HG03521 (cell line): ENCODE measurements at regions not wholly inside any gene's neighbourhood (a gene's known extent, or its start where the extent isn't known, plus 50 kb on each side); places are given as distances from the start of the nearest gene placed in this dataset.
A peak's percentile ranks its signal among the peaks of the same experiment; 100 is the strongest.
"Not testable (repeated sequence)": the region's sequence is repeated elsewhere in the genome, so short reads cannot be mapped to it uniquely, and the experiment has no call there.

Experiments used
- ATAC-seq: cut with Tn5 transposase; IDR thresholded peaks from one replicate; pipeline ENCODE4 v1.9.1; 2021; ENCODE audit warnings: mild to moderate bottlenecking, moderate library complexity; ENCODE audit not compliant: unreplicated experiment

DNA sequence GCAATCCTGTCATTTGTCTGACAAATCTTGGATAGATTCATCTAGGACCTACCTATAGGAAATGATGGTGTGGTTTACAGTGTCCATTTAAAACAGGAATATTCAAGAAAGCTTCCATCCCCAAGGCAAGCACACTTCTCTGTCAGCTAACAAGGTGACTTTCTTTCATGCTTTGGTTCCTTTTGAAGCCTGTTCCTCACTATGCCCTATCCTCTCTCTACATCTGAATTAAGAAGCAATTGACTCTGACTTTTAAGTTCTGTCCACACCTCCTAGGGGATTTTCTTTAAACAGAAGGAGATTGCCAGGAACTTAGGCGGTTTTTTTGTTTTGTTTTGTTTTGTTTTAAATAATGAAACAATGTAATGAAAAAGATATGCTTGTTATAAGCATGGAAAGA lies 1181.4 kb upstream of the TENM3 start:
- ATAC-seq: no peak

- no peak for ATAC-seq
Measured at GRCh38 chr4:181063212-181063611, 1180.0 kb upstream of the TENM3 start.

GRCh38 chr4:181077341-181077740 lies 1165.9 kb upstream of the TENM3 start:
- no peak for ATAC-seq

DNA sequence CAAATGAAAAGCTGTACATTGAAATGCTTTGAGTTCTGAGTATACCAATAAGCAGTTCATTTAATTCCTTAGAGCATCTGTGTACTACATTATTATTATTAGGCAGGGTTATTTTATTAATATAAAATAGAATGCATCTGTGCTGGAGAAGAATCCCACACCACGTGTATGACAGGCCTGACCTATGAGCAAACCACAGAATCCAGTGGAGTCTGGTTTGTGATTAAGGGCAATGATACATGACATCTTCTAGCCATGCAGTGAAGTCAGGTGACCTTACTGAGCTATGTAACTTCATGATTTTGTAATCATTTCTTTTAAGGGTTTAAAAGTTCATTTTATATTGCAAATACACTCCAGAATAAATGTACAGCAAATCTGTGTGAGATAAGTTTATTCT lies 1165.0 kb upstream of the TENM3 start:
- no peak for ATAC-seq

- ATAC-seq: no peak
Measured at GRCh38 chr4:181083757-181084361, 1159.3 kb upstream of the TENM3 start.

GRCh38 chr4:181085557-181085956 lies 1157.6 kb upstream of the TENM3 start:
- no peak for ATAC-seq

DNA sequence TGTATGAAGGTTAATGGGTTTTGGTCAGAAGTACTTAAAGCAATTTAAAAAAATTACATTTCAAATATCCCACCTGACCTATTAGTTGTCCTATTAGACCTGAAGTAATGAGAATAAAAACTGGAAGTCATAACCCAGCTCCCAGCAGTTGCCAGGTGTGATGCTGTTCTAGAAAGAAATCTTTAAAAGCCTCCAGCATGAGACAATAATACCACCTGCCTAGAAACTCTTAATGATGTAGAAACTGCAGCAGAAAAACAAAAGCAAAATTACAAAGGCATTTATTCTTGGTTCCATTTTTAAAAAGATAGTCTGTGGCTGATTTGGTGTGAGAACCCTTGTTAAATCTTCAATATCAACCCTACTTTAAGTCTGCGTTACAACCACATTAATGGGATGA lies 1137.7 kb upstream of the TENM3 start:
- ATAC-seq: no peak

DNA sequence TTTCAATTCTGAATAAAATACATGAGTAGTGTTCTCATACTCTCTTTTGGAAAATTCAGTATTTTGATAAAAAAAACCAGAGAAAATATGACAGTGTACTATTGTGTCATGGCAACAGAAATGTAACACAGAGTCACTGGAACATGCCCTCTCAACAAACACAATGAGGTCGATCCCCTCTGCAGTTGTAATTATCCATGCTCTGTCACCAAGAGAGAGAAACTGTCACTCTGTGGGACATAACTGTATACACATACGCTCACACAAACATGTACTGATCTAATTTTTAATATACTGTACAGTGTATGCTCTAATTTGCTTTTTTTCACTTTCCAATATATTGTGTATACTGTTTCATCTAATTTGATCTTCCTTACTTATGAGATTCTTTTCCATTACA lies 1136.8 kb upstream of the TENM3 start:
- ATAC-seq: no peak

GRCh38 chr4:181108237-181108636 lies 1135.0 kb upstream of the TENM3 start:
- ATAC-seq: no peak

DNA sequence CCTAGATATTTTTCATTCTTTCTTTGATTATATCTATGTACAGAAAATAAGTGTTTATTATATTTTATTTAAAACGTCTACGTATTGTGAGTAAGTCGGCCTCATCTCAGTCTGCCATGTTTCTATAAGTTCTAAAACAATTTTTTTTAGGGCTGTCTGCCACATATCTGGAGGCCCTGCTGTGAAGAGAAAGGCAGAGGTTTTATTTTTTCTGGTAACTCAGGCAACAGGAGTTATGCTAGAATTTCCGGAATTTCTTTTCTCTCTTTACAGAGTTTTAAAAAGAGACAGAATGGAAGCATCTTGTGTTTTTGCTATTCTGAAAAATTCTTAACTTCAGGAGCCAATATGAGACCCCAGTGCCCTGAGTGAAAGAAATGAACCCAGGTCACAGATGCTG lies 1124.0 kb upstream of the TENM3 start:
- no peak for ATAC-seq

DNA sequence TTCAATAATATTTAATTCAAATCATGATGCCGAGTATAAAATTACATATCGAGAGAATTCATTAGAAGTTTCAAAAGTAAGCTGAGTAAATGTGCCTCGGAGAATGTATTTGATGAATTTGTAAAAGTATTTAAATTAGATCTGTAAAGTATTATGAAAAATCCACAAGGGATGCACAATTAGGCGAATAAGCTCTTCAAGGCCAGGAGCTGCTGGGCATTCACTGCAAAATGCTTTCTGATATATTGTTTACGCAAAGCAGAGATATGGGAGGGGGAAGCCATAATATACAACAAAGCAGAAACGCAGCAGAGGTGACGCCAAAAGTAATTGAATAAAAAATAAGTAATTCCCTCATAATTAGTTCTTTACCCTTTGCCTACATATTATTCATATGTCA lies 1121.5 kb upstream of the TENM3 start:
- no peak for ATAC-seq

- ATAC-seq: no peak
Measured at GRCh38 chr4:181127171-181127570, 1116.0 kb upstream of the TENM3 start.

DNA sequence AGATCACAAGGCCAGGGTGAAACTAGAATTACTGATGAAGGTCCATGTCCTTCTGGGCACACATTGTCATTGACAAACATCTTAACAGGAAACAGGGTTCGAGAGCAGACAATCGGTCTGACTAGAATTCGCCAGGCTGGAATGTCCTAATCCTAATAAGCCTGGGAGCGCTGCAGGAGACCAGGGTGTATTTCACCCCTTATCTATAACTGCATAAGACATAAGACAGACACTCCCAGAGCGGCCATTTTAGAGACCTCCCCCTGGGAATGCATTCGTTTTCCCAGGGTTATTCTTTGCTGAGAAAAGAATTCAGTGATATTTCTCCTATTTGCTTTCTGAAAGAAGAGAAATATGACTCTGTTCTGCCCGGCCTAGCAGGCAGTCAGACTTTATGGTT lies 1112.9 kb upstream of the TENM3 start:
- not testable (repeated sequence) for ATAC-seq

GRCh38 chr4:181137351-181137750 lies 1105.9 kb upstream of the TENM3 start:
- no peak for ATAC-seq

- ATAC-seq: no peak
Measured at GRCh38 chr4:181138116-181138515, 1105.1 kb upstream of the TENM3 start.

GRCh38 chr4:181140037-181140603 lies 1103.1 kb upstream of the TENM3 start:
- ATAC-seq: no peak

DNA sequence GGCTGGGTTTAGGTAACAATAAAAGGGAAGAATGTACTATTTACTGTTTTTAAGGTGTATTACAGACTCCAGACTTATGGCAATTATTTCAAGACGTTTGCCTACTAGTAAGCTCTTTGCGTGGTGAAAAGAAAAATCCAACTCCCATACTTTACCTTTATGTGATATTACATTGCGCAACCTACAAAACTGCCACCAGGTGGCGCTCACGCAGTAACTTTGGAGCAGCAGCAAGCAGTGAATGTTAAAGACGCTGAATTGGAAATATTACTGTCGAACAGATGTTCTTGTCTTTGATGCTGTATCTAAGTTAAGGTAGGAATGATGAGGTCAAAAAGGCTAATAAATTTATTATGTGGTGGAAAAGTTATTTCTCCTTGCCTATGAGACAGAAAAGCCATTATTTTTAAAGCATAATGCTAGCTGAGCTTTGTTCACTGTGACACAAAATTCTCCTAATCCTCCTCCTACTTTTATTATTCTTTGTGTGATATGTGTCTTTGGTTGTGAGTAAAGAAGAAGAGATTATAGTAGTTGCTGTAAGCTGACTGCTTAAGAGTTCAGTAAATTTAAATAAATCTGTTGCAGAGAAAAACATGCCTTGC lies 1099.8 kb upstream of the TENM3 start:
- peak; percentile 79 for ATAC-seq

GRCh38 chr4:181146051-181146450 lies 1097.2 kb upstream of the TENM3 start:
- ATAC-seq: no peak

- no peak for ATAC-seq
Measured at GRCh38 chr4:181147416-181147951, 1095.7 kb upstream of the TENM3 start.

- ATAC-seq: no peak
Measured at GRCh38 chr4:181148470-181148869, 1094.7 kb upstream of the TENM3 start.

DNA sequence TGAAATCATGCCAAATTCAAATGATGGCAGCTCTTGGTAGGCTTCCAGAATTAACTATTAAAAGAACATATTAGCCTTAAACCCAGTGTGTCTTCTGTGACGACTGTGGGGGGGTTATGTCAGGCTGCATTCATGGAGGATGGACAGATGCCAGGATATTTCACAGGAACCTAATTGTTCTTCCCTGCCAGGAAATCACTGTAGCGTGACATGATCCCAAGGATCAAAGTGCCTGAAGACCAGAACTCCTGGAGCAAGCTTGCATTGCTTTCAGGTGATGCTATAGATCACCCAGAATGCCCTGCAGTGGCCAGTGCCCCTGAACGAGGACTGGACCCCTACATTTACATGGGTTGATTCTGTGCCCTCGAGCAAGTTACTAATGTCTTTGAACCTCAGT lies 1093.0 kb upstream of the TENM3 start:
- no peak for ATAC-seq

- no peak for ATAC-seq
Measured at GRCh38 chr4:181151856-181152255, 1091.3 kb upstream of the TENM3 start.
